GM23338 (cell line): ENCODE measurements at regions not wholly inside any gene's neighbourhood (a gene's known extent, or its start where the extent isn't known, plus 50 kb on each side); places are given as distances from the start of the nearest gene placed in this dataset.

Experiments
- ATAC-seq: fragments of 200-7000 bp; cut with Tn5 transposase; 3 replicates; pipeline ENCODE4 v1.9.1; 2020
- DNase-seq: peaks from one replicate; pipeline ENCODE4 v3.0.0-alpha.2; 2015; ENCODE audit warnings: low spot score
- H2AFZ ChIP-seq: fragments of 200-600 bp; sonication (generic); 2 replicates; pipeline ENCODE4 v1.8.0; 2016; ENCODE audit warnings: antibody characterized with exemption, mild to moderate bottlenecking, moderate library complexity
- H3F3A ChIP-seq: fragments of 200-600 bp; sonication (generic); replicated peaks from 2 replicates; pipeline ENCODE4 v1.8.0; 2017; ENCODE audit warnings: antibody characterized with exemption, mixed run types, low read depth
- H3K27ac ChIP-seq: fragments of 200-600 bp; sonication (generic); 2 replicates; pipeline ENCODE4 v1.6.1; 2016; ENCODE audit warnings: low read depth
- H3K27me3 ChIP-seq: fragments of 200-600 bp; sonication (generic); 2 replicates; pipeline ENCODE4 v1.8.0; 2016; ENCODE audit warnings: mild to moderate bottlenecking, mixed run types, moderate library complexity; ENCODE audit not compliant: insufficient read depth
- H3K36me3 ChIP-seq: fragments of 200-600 bp; sonication (generic); 2 replicates; pipeline ENCODE4 v1.8.0; 2016; ENCODE audit warnings: mild to moderate bottlenecking; ENCODE audit not compliant: insufficient read depth
- H3K4me1 ChIP-seq: fragments of 200-600 bp; sonication (generic); 2 replicates; pipeline ENCODE4 v1.8.0; 2016; ENCODE audit warnings: mild to moderate bottlenecking, moderate library complexity; ENCODE audit not compliant: insufficient read depth
- H3K4me2 ChIP-seq: fragments of 200-600 bp; sonication (generic); 2 replicates; pipeline ENCODE4 v1.7.1; 2017; ENCODE audit warnings: mixed run types
- H3K4me3 ChIP-seq: fragments of 200-600 bp; sonication (generic); 2 replicates; pipeline ENCODE4 v1.6.1; 2016; ENCODE audit warnings: mixed run types
- H3K79me2 ChIP-seq: fragments of 200-600 bp; sonication (generic); replicated peaks from 2 replicates; pipeline ENCODE4 v1.8.0; 2017; ENCODE audit warnings: mild to moderate bottlenecking; ENCODE audit not compliant: insufficient read depth
- H3K9me2 ChIP-seq: fragments of 200-600 bp; sonication (generic); 2 replicates; pipeline ENCODE4 v1.8.0; 2017; ENCODE audit not compliant: insufficient read depth
- H4K20me1 ChIP-seq: fragments of 200-600 bp; sonication (generic); replicated peaks from 2 replicates; pipeline ENCODE4 v1.8.0; 2017; ENCODE audit warnings: mild to moderate bottlenecking; ENCODE audit not compliant: insufficient read depth
- H3K27ac Mint-ChIP-seq: 2 replicates; pipeline ENCODE4 v1.8.0; 2020; ENCODE audit warnings: inconsistent platforms, mild to moderate bottlenecking, moderate library complexity, mixed read lengths
- H3K27me3 Mint-ChIP-seq: 3 replicates; pipeline ENCODE4 v1.8.0; 2022; ENCODE audit warnings: low read depth, mild to moderate bottlenecking, moderate library complexity, mixed read lengths, inconsistent platforms; ENCODE audit not compliant: insufficient read depth, poor library complexity
- H3K36me3 Mint-ChIP-seq: 3 replicates; pipeline ENCODE4 v1.8.0; 2021; ENCODE audit warnings: low read depth, mild to moderate bottlenecking, inconsistent platforms, moderate library complexity, mixed read lengths
- H3K4me1 Mint-ChIP-seq: 3 replicates; pipeline ENCODE4 v1.8.0; 2020; ENCODE audit warnings: mild to moderate bottlenecking, inconsistent platforms, mixed read lengths
- H3K4me3 Mint-ChIP-seq: 3 replicates; pipeline ENCODE4 v1.8.0; 2021; ENCODE audit warnings: moderate library complexity, mild to moderate bottlenecking, inconsistent platforms, mixed read lengths
- H3K9me3 Mint-ChIP-seq: 3 replicates; pipeline ENCODE4 v1.8.0; 2020; ENCODE audit warnings: moderate library complexity, mild to moderate bottlenecking, inconsistent platforms, mixed read lengths
- CREB1 ChIP-seq: fragments of 250-450 bp; sonication (Bioruptor Pico); IDR thresholded peaks from 2 replicates; pipeline ENCODE4 v1.5.0; 2020; ENCODE audit warnings: low read depth, mild to moderate bottlenecking, moderate library complexity
- ETS1 ChIP-seq: IDR thresholded peaks from 2 replicates; pipeline ENCODE4 v1.6.1; 2016; ENCODE audit warnings: antibody characterized with exemption
- EZH2 ChIP-seq: fragments of 200-600 bp; sonication (generic); IDR thresholded peaks from one replicate; pipeline ENCODE4 v1.8.0; 2017; ENCODE audit warnings: antibody characterized with exemption, mild to moderate bottlenecking, low read depth; ENCODE audit not compliant: unreplicated experiment
- EZH2phosphoT487 ChIP-seq: fragments of 200-600 bp; sonication (generic); IDR thresholded peaks from one replicate; pipeline ENCODE4 v1.8.1; 2018; ENCODE audit warnings: antibody characterized with exemption; ENCODE audit not compliant: unreplicated experiment
- JUNB ChIP-seq: IDR thresholded peaks from one replicate; pipeline ENCODE4 v1.6.1; 2016; ENCODE audit warnings: antibody characterized with exemption; ENCODE audit not compliant: unreplicated experiment
- NANOG ChIP-seq: IDR thresholded peaks from 2 replicates; pipeline ENCODE4 v1.6.1; 2016; ENCODE audit warnings: antibody characterized with exemption, borderline replicate concordance
- POLR2AphosphoS5 ChIP-seq: IDR thresholded peaks from 2 replicates; pipeline ENCODE4 v1.6.1; 2016; ENCODE audit warnings: antibody characterized with exemption, low read depth
- STAT1 ChIP-seq: IDR thresholded peaks from one replicate; pipeline ENCODE4 v1.6.1; 2016; ENCODE audit warnings: antibody characterized with exemption; ENCODE audit not compliant: unreplicated experiment
- ZNF114 ChIP-seq: fragments of 250-450 bp; sonication (Bioruptor Pico); IDR thresholded peaks from 2 replicates; pipeline ENCODE4 v1.5.0; 2020; ENCODE audit warnings: mild to moderate bottlenecking, moderate library complexity
- ZNF331 ChIP-seq: fragments of 250-450 bp; sonication (Bioruptor Pico); IDR thresholded peaks from 2 replicates; pipeline ENCODE4 v1.5.0; 2020; ENCODE audit warnings: low read depth, mild to moderate bottlenecking, moderate library complexity
- ZNF462 ChIP-seq: fragments of 250-450 bp; sonication (Bioruptor Pico); IDR thresholded peaks from 2 replicates; pipeline ENCODE4 v1.5.0; 2020; ENCODE audit warnings: mild to moderate bottlenecking, moderate library complexity
- TF ChIP-seq, protein P1 (sequence below), 2 experiments: fragments of 200-600 bp in 1 of 2; sonication (generic) in 1 of 2; conservative IDR thresholded peaks; 2 replicates each; pipeline versions ENCODE4 v1.5.1 to v1.6.1; 2016 to 2017; ENCODE audit warnings: antibody characterized with exemption in 2 of 2, low read depth in 2 of 2, mild to moderate bottlenecking in 2 of 2, moderate library complexity in 1 of 2
- TF ChIP-seq, protein P2 (sequence below): IDR thresholded peaks from one replicate; pipeline ENCODE4 v1.6.1; 2018; ENCODE audit warnings: antibody characterized with exemption; ENCODE audit not compliant: unreplicated experiment

- ATAC-seq (no peak), DNase-seq (no peak)
- no peak overlapping the region for H3K4me3 Mint-ChIP-seq
- no peaks in the 10 kb centered on the region for H4K20me1 ChIP-seq
- H3F3A ChIP-seq = no peaks in the 10 kb centered on the region
- H3K4me2 ChIP-seq = no peak overlapping the region
- peaks cover 25% of the 10 kb centered on the region for H3K4me1 Mint-ChIP-seq
- peak overlapping the region; percentile 66 for H2AFZ ChIP-seq
- H3K36me3 Mint-ChIP-seq = no peaks in the 10 kb centered on the region
- peaks cover 6% of the 10 kb centered on the region for H3K27me3 Mint-ChIP-seq
- H3K4me1 ChIP-seq = peaks cover 11% of the 10 kb centered on the region
- no peaks in the 10 kb centered on the region for H3K27me3 ChIP-seq
- no peaks in the 10 kb centered on the region for H3K9me2 ChIP-seq
- TF ChIP-seq ZNF331 (no peak), POLR2AphosphoS5 (no peak), EZH2phosphoT487 (no peak), EZH2 (no peak), CREB1 (CRISPR knock-in tag) (no peak), NANOG (no peak), ETS1 (no peak), ZNF114 (CRISPR knock-in tag) (no peak), ZNF462 (CRISPR knock-in tag) (no peak), STAT1 (no peak), JUNB (no peak)
- TF ChIP-seq, protein P1, sequence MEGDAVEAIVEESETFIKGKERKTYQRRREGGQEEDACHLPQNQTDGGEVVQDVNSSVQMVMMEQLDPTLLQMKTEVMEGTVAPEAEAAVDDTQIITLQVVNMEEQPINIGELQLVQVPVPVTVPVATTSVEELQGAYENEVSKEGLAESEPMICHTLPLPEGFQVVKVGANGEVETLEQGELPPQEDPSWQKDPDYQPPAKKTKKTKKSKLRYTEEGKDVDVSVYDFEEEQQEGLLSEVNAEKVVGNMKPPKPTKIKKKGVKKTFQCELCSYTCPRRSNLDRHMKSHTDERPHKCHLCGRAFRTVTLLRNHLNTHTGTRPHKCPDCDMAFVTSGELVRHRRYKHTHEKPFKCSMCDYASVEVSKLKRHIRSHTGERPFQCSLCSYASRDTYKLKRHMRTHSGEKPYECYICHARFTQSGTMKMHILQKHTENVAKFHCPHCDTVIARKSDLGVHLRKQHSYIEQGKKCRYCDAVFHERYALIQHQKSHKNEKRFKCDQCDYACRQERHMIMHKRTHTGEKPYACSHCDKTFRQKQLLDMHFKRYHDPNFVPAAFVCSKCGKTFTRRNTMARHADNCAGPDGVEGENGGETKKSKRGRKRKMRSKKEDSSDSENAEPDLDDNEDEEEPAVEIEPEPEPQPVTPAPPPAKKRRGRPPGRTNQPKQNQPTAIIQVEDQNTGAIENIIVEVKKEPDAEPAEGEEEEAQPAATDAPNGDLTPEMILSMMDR (conservative IDR thresholded peaks at IDR 0.05; ENCODE audit: low read depth in 2 of 2) = no peak
- TF ChIP-seq, protein P2, sequence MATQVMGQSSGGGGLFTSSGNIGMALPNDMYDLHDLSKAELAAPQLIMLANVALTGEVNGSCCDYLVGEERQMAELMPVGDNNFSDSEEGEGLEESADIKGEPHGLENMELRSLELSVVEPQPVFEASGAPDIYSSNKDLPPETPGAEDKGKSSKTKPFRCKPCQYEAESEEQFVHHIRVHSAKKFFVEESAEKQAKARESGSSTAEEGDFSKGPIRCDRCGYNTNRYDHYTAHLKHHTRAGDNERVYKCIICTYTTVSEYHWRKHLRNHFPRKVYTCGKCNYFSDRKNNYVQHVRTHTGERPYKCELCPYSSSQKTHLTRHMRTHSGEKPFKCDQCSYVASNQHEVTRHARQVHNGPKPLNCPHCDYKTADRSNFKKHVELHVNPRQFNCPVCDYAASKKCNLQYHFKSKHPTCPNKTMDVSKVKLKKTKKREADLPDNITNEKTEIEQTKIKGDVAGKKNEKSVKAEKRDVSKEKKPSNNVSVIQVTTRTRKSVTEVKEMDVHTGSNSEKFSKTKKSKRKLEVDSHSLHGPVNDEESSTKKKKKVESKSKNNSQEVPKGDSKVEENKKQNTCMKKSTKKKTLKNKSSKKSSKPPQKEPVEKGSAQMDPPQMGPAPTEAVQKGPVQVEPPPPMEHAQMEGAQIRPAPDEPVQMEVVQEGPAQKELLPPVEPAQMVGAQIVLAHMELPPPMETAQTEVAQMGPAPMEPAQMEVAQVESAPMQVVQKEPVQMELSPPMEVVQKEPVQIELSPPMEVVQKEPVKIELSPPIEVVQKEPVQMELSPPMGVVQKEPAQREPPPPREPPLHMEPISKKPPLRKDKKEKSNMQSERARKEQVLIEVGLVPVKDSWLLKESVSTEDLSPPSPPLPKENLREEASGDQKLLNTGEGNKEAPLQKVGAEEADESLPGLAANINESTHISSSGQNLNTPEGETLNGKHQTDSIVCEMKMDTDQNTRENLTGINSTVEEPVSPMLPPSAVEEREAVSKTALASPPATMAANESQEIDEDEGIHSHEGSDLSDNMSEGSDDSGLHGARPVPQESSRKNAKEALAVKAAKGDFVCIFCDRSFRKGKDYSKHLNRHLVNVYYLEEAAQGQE = no peak
- no peak overlapping the region for H3K4me3 ChIP-seq
- H3K27ac ChIP-seq = no peak overlapping the region
- no peaks in the 10 kb centered on the region for H3K36me3 ChIP-seq
- no peak overlapping the region; the same call in 1 of the 2 replicates for H3K27ac Mint-ChIP-seq
- no peaks in the 10 kb centered on the region for H3K79me2 ChIP-seq
- H3K9me3 Mint-ChIP-seq = no peaks in the 10 kb centered on the region
Observed at GRCh38 chr11:46203746-46204145, 73.7 kb upstream of the CREB3L1 start.
